ENCODE measurements at regions not wholly inside any gene's neighbourhood (a gene's known extent, or its start where the extent isn't known, plus 50 kb on each side); places are given as distances from the start of the nearest gene placed in this dataset.

- intact Hi-C loops (cut with DNase I), result no loop called here
- WGBS, 2 donors, result 57 to 71% methylated on average over 3 of the region's 3 CpGs
- H3K4me3 ChIP-seq (replicated peaks in 1 of 3), result no peak overlapping the region
- DNase-seq, result no peak
- H3K4me1 ChIP-seq, result no peaks in the 10 kb centered on the region
- H3K36me3 ChIP-seq, result no peaks in the 10 kb centered on the region
- H3K27me3 ChIP-seq, result no peaks in the 10 kb centered on the region
- TF ChIP-seq CTCF (IDR thresholded peaks at IDR 0.05) (no peak), POLR2A (IDR thresholded peaks at IDR 0.05) (no peak)
- H3K27ac ChIP-seq, result no peak overlapping the region
- no peaks in the 10 kb centered on the region for H3K9me3 ChIP-seq
Observed at GRCh38 chrX:28273736-28274135, 292.5 kb upstream of the DCAF8L1 start.

- Histone ChIP-seq H3K4me3 (replicated peaks in 1 of 3) (no peak overlapping the region), H3K27ac (no peak overlapping the region), H3K9me3 (no peaks in the 10 kb centered on the region), H3K27me3 (no peaks in the 10 kb centered on the region), H3K36me3 (no peaks in the 10 kb centered on the region), H3K4me1 (no peaks in the 10 kb centered on the region)
- intact Hi-C loops (cut with DNase I), result no loop called here
- no peak for DNase-seq
- 99 to 100% methylated on average over 7 of the region's 7 CpGs for WGBS, 2 donors
- TF ChIP-seq POLR2A (IDR thresholded peaks at IDR 0.05), result no peak
- TF ChIP-seq CTCF (IDR thresholded peaks at IDR 0.05), result no peak
Observed at GRCh38 chrX:28246675-28247074, 265.4 kb upstream of the DCAF8L1 start.

- no peak for TF ChIP-seq POLR2A (IDR thresholded peaks at IDR 0.05)
- TF ChIP-seq CTCF (IDR thresholded peaks at IDR 0.05), result no peak
- intact Hi-C loops (cut with DNase I), result no loop called here
- DNase-seq, result no peak
- H3K27me3 ChIP-seq, result no peaks in the 10 kb centered on the region
- H3K4me3 ChIP-seq (replicated peaks in 1 of 3), result no peak overlapping the region
- H3K36me3 ChIP-seq, result no peaks in the 10 kb centered on the region
- no peak overlapping the region for H3K27ac ChIP-seq
- no peaks in the 10 kb centered on the region for H3K9me3 ChIP-seq
- H3K4me1 ChIP-seq, result no peaks in the 10 kb centered on the region
Observed at GRCh38 chrX:28229217-28229616, 248.0 kb upstream of the DCAF8L1 start.

GRCh38 chrX:28225513-28225912, 244.3 kb upstream of the DCAF8L1 start:
- Histone ChIP-seq H3K9me3 (no peaks in the 10 kb centered on the region), H3K27ac (no peak overlapping the region), H3K4me1 (no peaks in the 10 kb centered on the region), H3K27me3 (no peaks in the 10 kb centered on the region), H3K36me3 (no peaks in the 10 kb centered on the region), H3K4me3 (replicated peaks in 1 of 3) (no peak overlapping the region)
- WGBS, 2 donors, result 86 to 89% methylated on average over 1 of the region's 1 CpG
- no peak for DNase-seq
- no peak for TF ChIP-seq POLR2A (IDR thresholded peaks at IDR 0.05)
- TF ChIP-seq CTCF (IDR thresholded peaks at IDR 0.05), result no peak
- intact Hi-C loops (cut with DNase I), result no loop called here

- Histone ChIP-seq H3K4me3 (replicated peaks in 1 of 3) (no peak overlapping the region), H3K27ac (no peak overlapping the region), H3K4me1 (no peaks in the 10 kb centered on the region), H3K36me3 (no peaks in the 10 kb centered on the region), H3K27me3 (no peaks in the 10 kb centered on the region), H3K9me3 (no peaks in the 10 kb centered on the region)
- intact Hi-C loops (cut with DNase I), result no loop called here
- TF ChIP-seq CTCF (IDR thresholded peaks at IDR 0.05) (no peak), POLR2A (IDR thresholded peaks at IDR 0.05) (no peak)
- no peak for DNase-seq
- 83 to 87% methylated on average over 3 of the region's 3 CpGs for WGBS, 2 donors
Observed at GRCh38 chrX:28223991-28224390, 242.7 kb upstream of the DCAF8L1 start.
